Effector memory CD8-positive, alpha-beta T cell (primary cell): ENCODE measurements at regions not wholly inside any gene's neighbourhood (a gene's known extent, or its start where the extent isn't known, plus 50 kb on each side); places are given as distances from the start of the nearest gene placed in this dataset.

Experiments used
- ATAC-seq: fragments of 150-1000 bp; cut with Tn5 transposase; replicated peaks from 2 replicates; pipeline ENCODE4 v1.10.0; 2021; ENCODE audit warnings: mild to moderate bottlenecking, moderate library complexity
- DNase-seq, 3 experiments: peaks; one replicate each; pipeline ENCODE4 v3.0.0; 2021
- H3K27ac Mint-ChIP-seq, 2 donors: one replicate each; pipeline ENCODE4 v1.8.0; 2022; ENCODE audit warnings: mild to moderate bottlenecking in 2 of 2, mixed read lengths in 2 of 2, moderate library complexity in 2 of 2
- H3K27me3 Mint-ChIP-seq, 2 donors: one replicate each; pipeline ENCODE4 v1.8.0; 2022; ENCODE audit warnings: mixed read lengths in 2 of 2
- H3K36me3 Mint-ChIP-seq: one replicate; pipeline ENCODE4 v1.8.0; 2022; ENCODE audit warnings: mild to moderate bottlenecking, moderate library complexity, mixed read lengths; ENCODE audit not compliant: insufficient read depth
- H3K4me1 Mint-ChIP-seq, 2 donors: one replicate each; pipeline ENCODE4 v1.8.0; 2022; ENCODE audit warnings: low read depth in 2 of 2, mixed read lengths in 2 of 2
- H3K4me3 Mint-ChIP-seq, 2 donors: one replicate each; pipeline ENCODE4 v1.8.0; 2022; ENCODE audit warnings: mild to moderate bottlenecking in 2 of 2, mixed read lengths in 2 of 2, moderate library complexity in 2 of 2
- H3K9me3 Mint-ChIP-seq, 2 donors: one replicate each; pipeline ENCODE4 v1.8.0; 2022; ENCODE audit warnings: mixed read lengths in 2 of 2

- Mint-ChIP-seq H3K4me3 (no peak overlapping the region), H3K4me1 (peaks cover 0 to 2% of the 10 kb centered on the region in 2 donors), H3K27me3 (peaks cover 52 to 76% of the 10 kb centered on the region in 2 donors), H3K27ac (no peak overlapping the region), H3K9me3 (no peaks in the 10 kb centered on the region), H3K36me3 (no peaks in the 10 kb centered on the region)
- ATAC-seq (no peak), DNase-seq (no peak)
Measured at GRCh38 chr17:74116087-74116717, 87.3 kb upstream of the RPL38 start.

- H3K27ac Mint-ChIP-seq: peak overlapping the region in 1 of 2 donors; percentile 57
- no peaks in the 10 kb centered on the region for H3K36me3 Mint-ChIP-seq
- peaks cover 0 to 2% of the 10 kb centered on the region in 2 donors for H3K4me1 Mint-ChIP-seq
- H3K27me3 Mint-ChIP-seq: peaks cover 54 to 85% of the 10 kb centered on the region in 2 donors
- DNase-seq (no peak), ATAC-seq (no peak)
- H3K9me3 Mint-ChIP-seq: no peaks in the 10 kb centered on the region
- no peak overlapping the region for H3K4me3 Mint-ChIP-seq
Measured at GRCh38 chr17:74117087-74117698, 86.3 kb upstream of the RPL38 start.

- DNase-seq: no peak
- Mint-ChIP-seq H3K36me3 (no peaks in the 10 kb centered on the region), H3K27ac (no peak overlapping the region), H3K27me3 (peaks cover 62 to 93% of the 10 kb centered on the region in 2 donors), H3K4me3 (no peak overlapping the region), H3K4me1 (peaks cover 0 to 2% of the 10 kb centered on the region in 2 donors), H3K9me3 (no peaks in the 10 kb centered on the region)
- ATAC-seq: no peak
Measured at GRCh38 chr17:74117999-74118421, 85.5 kb upstream of the RPL38 start.

- H3K9me3 Mint-ChIP-seq: no peaks in the 10 kb centered on the region
- H3K27ac Mint-ChIP-seq: no peak overlapping the region
- no peaks in the 10 kb centered on the region for H3K36me3 Mint-ChIP-seq
- H3K4me3 Mint-ChIP-seq: no peak overlapping the region
- DNase-seq: no peak
- no peak for ATAC-seq
- H3K4me1 Mint-ChIP-seq: peaks cover 0 to 2% of the 10 kb centered on the region in 2 donors
- H3K27me3 Mint-ChIP-seq: peaks cover 67 to 97% of the 10 kb centered on the region in 2 donors
Measured at GRCh38 chr17:74118504-74118903, 85.0 kb upstream of the RPL38 start.

GRCh38 chr17:74119049-74119580, 84.4 kb upstream of the RPL38 start:
- ATAC-seq: no peak

GRCh38 chr17:74119965-74120364, 83.5 kb upstream of the RPL38 start:
- Mint-ChIP-seq H3K4me3 (no peak overlapping the region), H3K9me3 (no peaks in the 10 kb centered on the region), H3K27me3 (peaks cover 66 to 96% of the 10 kb centered on the region in 2 donors), H3K36me3 (no peaks in the 10 kb centered on the region), H3K27ac (no peak overlapping the region), H3K4me1 (peaks cover 0 to 2% of the 10 kb centered on the region in 2 donors)
- no peak for DNase-seq
- ATAC-seq: no peak

More at GRCh38 chr17:74119049-74119580, 84.4 kb upstream of the RPL38 start:
- no peak overlapping the region for H3K4me3 Mint-ChIP-seq
- peaks cover 62 to 98% of the 10 kb centered on the region in 2 donors for H3K27me3 Mint-ChIP-seq
- no peaks in the 10 kb centered on the region for H3K9me3 Mint-ChIP-seq
- no peak overlapping the region for H3K27ac Mint-ChIP-seq
- no peaks in the 10 kb centered on the region for H3K36me3 Mint-ChIP-seq
- peaks cover 0 to 2% of the 10 kb centered on the region in 2 donors for H3K4me1 Mint-ChIP-seq
- DNase-seq: no peak

GRCh38 chr17:74123350-74123749, 80.1 kb upstream of the RPL38 start:
- Mint-ChIP-seq H3K4me1 (peaks cover 0 to 2% of the 10 kb centered on the region in 2 donors), H3K4me3 (no peak overlapping the region), H3K9me3 (no peaks in the 10 kb centered on the region), H3K27ac (no peak overlapping the region), H3K36me3 (no peaks in the 10 kb centered on the region), H3K27me3 (peaks cover 66 to 96% of the 10 kb centered on the region in 2 donors)
- ATAC-seq: no peak
- DNase-seq: no peak

- no peaks in the 10 kb centered on the region for H3K36me3 Mint-ChIP-seq
- DNase-seq (no peak), ATAC-seq (no peak)
- no peak overlapping the region for H3K27ac Mint-ChIP-seq
- no peak overlapping the region for H3K4me3 Mint-ChIP-seq
- peaks cover 64 to 96% of the 10 kb centered on the region in 2 donors for H3K27me3 Mint-ChIP-seq
- no peaks in the 10 kb centered on the region for H3K9me3 Mint-ChIP-seq
- peaks cover 0 to 2% of the 10 kb centered on the region in 2 donors for H3K4me1 Mint-ChIP-seq
Measured at GRCh38 chr17:74123866-74124444, 79.5 kb upstream of the RPL38 start.

- Mint-ChIP-seq H3K27me3 (peaks cover 58 to 93% of the 10 kb centered on the region in 2 donors), H3K4me3 (no peak overlapping the region), H3K27ac (no peak overlapping the region), H3K4me1 (peaks cover 0 to 2% of the 10 kb centered on the region in 2 donors), H3K9me3 (no peaks in the 10 kb centered on the region), H3K36me3 (no peaks in the 10 kb centered on the region)
- no peak for DNase-seq
- no peak for ATAC-seq
Measured at GRCh38 chr17:74125156-74125555, 78.3 kb upstream of the RPL38 start.

GRCh38 chr17:74126179-74126900, 77.1 kb upstream of the RPL38 start:
- H3K4me1 Mint-ChIP-seq: peaks cover 0 to 2% of the 10 kb centered on the region in 2 donors
- no peak overlapping the region for H3K4me3 Mint-ChIP-seq
- no peak overlapping the region for H3K27ac Mint-ChIP-seq
- no peaks in the 10 kb centered on the region for H3K36me3 Mint-ChIP-seq
- H3K9me3 Mint-ChIP-seq: no peaks in the 10 kb centered on the region
- no peak for DNase-seq
- H3K27me3 Mint-ChIP-seq: peaks cover 55 to 93% of the 10 kb centered on the region in 2 donors
- ATAC-seq: no peak

- Mint-ChIP-seq H3K27ac (no peak overlapping the region), H3K9me3 (no peaks in the 10 kb centered on the region)
Measured at GRCh38 chr17:74126959-74127358, 76.5 kb upstream of the RPL38 start.

GRCh38 chr17:74128456-74129211, 74.8 kb upstream of the RPL38 start:
- peak overlapping the region in 1 of 2 donors; percentile 10 for H3K27ac Mint-ChIP-seq
- H3K9me3 Mint-ChIP-seq: no peaks in the 10 kb centered on the region
- peaks cover 61 to 94% of the 10 kb centered on the region in 2 donors for H3K27me3 Mint-ChIP-seq
- H3K36me3 Mint-ChIP-seq: no peaks in the 10 kb centered on the region
- peaks cover 0 to 2% of the 10 kb centered on the region in 2 donors for H3K4me1 Mint-ChIP-seq
- DNase-seq: no peak
- no peak overlapping the region for H3K4me3 Mint-ChIP-seq
- ATAC-seq: no peak

More at GRCh38 chr17:74126959-74127358, 76.5 kb upstream of the RPL38 start:
- Mint-ChIP-seq H3K27me3 (peaks cover 61 to 93% of the 10 kb centered on the region in 2 donors), H3K4me3 (no peak overlapping the region), H3K36me3 (no peaks in the 10 kb centered on the region), H3K4me1 (peaks cover 0 to 2% of the 10 kb centered on the region in 2 donors)
- no peak for ATAC-seq
- no peak for DNase-seq
